NT2/D1 (cell line): ENCODE measurements at regions not wholly inside any gene's neighbourhood (a gene's known extent, or its start where the extent isn't known, plus 50 kb on each side); places are given as distances from the start of the nearest gene placed in this dataset.
"Not testable (repeated sequence)": the region's sequence is repeated elsewhere in the genome, so short reads cannot be mapped to it uniquely, and the experiment has no call there.

ENCODE experiments used
- DNase-seq: peaks from one replicate; pipeline ENCODE4 v3.0.0-alpha.2; 2011; ENCODE audit warnings: low read depth, low spot score
- H3K27me3 ChIP-seq: 2 replicates; pipeline ENCODE4 v1.6.0; 2011; ENCODE audit warnings: mild to moderate bottlenecking; ENCODE audit not compliant: insufficient read length, insufficient read depth
- H3K36me3 ChIP-seq: 2 replicates; pipeline ENCODE4 v1.6.1; 2011; ENCODE audit warnings: mild to moderate bottlenecking, low read length, mixed read lengths; ENCODE audit not compliant: insufficient read depth, insufficient read length
- H3K4me1 ChIP-seq: 2 replicates; pipeline ENCODE4 v1.5.1; 2011; ENCODE audit not compliant: insufficient read depth, insufficient read length
- H3K4me3 ChIP-seq: 2 replicates; pipeline ENCODE4 v1.5.1; 2011; ENCODE audit warnings: low read depth; ENCODE audit not compliant: insufficient read length
- H3K9ac ChIP-seq: 2 replicates; pipeline ENCODE4 v1.6.0; 2011; ENCODE audit warnings: low read depth; ENCODE audit not compliant: insufficient read length
- H3K9me3 ChIP-seq: 2 replicates; pipeline ENCODE4 v1.5.1; 2011; ENCODE audit warnings: mild to moderate bottlenecking, low read length; ENCODE audit not compliant: insufficient read depth
- SUZ12 ChIP-seq: IDR thresholded peaks from 2 replicates; pipeline ENCODE4 v1.6.1; 2011; ENCODE audit not compliant: insufficient read length, insufficient read depth; ENCODE audit errors: extremely low read depth
- YY1 ChIP-seq: IDR thresholded peaks from 2 replicates; pipeline ENCODE4 v1.6.1; 2011; ENCODE audit not compliant: insufficient read length, insufficient read depth
- ZNF274 ChIP-seq: IDR thresholded peaks from 2 replicates; pipeline ENCODE4 v1.6.1; 2011; ENCODE audit warnings: mild to moderate bottlenecking, low read depth, low read length

DNA sequence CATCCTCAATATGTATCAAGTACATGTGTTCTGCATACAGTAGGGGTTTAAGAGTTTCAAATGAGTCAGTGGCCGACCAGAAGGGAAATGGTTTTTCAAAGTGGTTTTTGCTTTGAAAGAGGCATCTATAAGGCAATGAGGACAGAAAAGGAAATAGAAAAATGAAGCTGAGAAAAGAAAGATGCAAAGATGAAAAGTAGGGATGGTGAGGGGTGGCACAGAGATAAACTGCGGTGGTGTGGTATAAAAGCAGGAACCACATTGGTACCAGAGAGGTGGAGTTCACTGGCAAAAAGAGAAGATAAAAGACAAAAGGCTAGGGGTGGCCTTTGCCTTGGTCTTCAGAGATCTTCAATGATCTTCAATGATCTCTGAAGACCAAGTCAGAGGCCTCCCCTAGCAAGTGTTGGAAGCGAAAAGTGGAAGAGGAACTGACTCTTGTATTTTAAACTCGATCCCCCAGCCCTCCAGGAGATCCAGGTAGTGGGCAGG is 144.0 kb upstream of the KRR1 start:
- Histone ChIP-seq H3K36me3 (no peaks in the 10 kb centered on the region), H3K9ac (no peak overlapping the region), H3K27me3 (no peaks in the 10 kb centered on the region), H3K4me1 (no peaks in the 10 kb centered on the region), H3K4me3 (no peak overlapping the region), H3K9me3 (no peaks in the 10 kb centered on the region)
- DNase-seq = no peak
- TF ChIP-seq SUZ12 = no peak
- TF ChIP-seq YY1 = no peak
- TF ChIP-seq ZNF274 = no peak

GRCh38 chr12:75651342-75651695 is 139.9 kb upstream of the KRR1 start:
- no peak overlapping the region for H3K9ac ChIP-seq
- no peaks in the 10 kb centered on the region for H3K9me3 ChIP-seq
- H3K4me3 ChIP-seq = no peak overlapping the region
- no peaks in the 10 kb centered on the region for H3K4me1 ChIP-seq
- H3K27me3 ChIP-seq = no peaks in the 10 kb centered on the region
- DNase-seq = no peak
- no peaks in the 10 kb centered on the region for H3K36me3 ChIP-seq
- TF ChIP-seq YY1 (no peak), SUZ12 (no peak), ZNF274 (no peak)

DNA sequence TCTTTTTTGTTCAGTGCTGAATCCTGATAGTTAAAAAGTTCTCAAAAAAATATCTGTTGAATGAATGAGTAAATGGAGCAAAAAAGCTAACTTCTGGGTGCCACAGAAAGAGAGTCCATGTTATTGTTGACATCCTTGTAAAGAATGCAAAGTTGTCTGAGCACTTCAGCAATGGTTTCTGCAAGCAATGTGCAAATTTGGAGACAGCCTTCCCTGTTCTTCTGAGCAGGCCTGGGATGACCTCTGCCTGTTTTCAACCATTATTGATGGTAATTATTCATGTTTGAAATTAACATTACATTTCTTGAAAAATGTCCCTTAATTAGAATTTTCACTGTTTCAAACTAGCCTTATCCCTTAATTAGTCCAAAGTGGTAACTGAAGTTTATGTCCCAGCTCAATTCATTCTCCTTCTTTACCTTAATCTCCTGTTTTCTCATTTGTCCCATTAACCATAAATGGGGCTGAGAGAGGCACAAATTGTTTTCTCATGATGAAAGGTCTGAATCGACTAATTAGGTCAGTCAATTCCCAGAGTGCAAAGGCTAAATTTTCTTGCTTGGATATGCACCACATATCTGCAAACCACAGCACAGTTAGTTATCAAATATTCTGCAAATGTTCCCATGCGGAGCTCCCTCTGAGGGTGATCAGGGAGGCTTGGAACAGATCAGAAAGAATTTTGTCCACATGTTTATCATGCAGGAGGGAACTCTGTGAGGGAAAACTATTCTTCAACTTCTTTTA is 139.4 kb upstream of the KRR1 start:
- Histone ChIP-seq H3K9me3 (no peaks in the 10 kb centered on the region), H3K27me3 (no peaks in the 10 kb centered on the region), H3K9ac (no peak overlapping the region), H3K4me1 (no peaks in the 10 kb centered on the region), H3K36me3 (no peaks in the 10 kb centered on the region), H3K4me3 (no peak overlapping the region)
- TF ChIP-seq SUZ12 = no peak
- no peak for TF ChIP-seq YY1
- no peak for TF ChIP-seq ZNF274
- DNase-seq = no peak

DNA sequence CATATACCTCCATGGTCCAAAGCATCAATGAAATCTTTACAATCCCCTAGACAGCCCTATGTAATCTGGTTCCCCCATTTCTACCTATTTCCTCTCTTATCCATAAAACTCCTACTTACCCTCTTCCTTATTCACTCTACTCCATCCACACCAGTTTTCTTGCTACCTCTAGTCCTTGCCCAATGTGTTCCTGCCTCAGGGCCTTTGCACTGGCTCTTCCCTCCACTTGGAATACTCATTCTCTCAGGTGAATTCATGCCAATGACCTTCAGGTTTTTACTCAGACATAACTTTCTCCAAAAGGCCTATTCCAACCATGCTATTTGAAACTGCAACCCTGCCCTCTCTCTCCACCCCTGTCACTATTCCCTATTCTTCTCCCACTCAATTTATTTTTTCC is 138.7 kb upstream of the KRR1 start:
- no peak for DNase-seq
- Histone ChIP-seq H3K27me3 (no peaks in the 10 kb centered on the region), H3K4me1 (no peaks in the 10 kb centered on the region), H3K4me3 (no peak overlapping the region), H3K36me3 (no peaks in the 10 kb centered on the region), H3K9ac (no peak overlapping the region), H3K9me3 (no peaks in the 10 kb centered on the region)
- TF ChIP-seq ZNF274 (no peak), SUZ12 (no peak)

GRCh38 chr12:75648856-75649255 is 137.4 kb upstream of the KRR1 start:
- TF ChIP-seq YY1 = no peak
- H3K36me3 ChIP-seq = no peaks in the 10 kb centered on the region

GRCh38 chr12:75646329-75647210 is 135.2 kb upstream of the KRR1 start:
- Histone ChIP-seq H3K27me3 (no peaks in the 10 kb centered on the region), H3K9ac (no peak overlapping the region), H3K4me1 (no peaks in the 10 kb centered on the region), H3K36me3 (no peaks in the 10 kb centered on the region), H3K9me3 (no peaks in the 10 kb centered on the region), H3K4me3 (no peak overlapping the region)
- DNase-seq = no peak
- TF ChIP-seq YY1 (no peak), ZNF274 (no peak), SUZ12 (no peak)

More at GRCh38 chr12:75648856-75649255, 137.4 kb upstream of the KRR1 start:
- no peak for DNase-seq
- no peaks in the 10 kb centered on the region for H3K27me3 ChIP-seq
- H3K9ac ChIP-seq = no peak overlapping the region
- H3K4me1 ChIP-seq = no peaks in the 10 kb centered on the region
- no peaks in the 10 kb centered on the region for H3K9me3 ChIP-seq
- H3K4me3 ChIP-seq = no peak overlapping the region

- Histone ChIP-seq H3K4me3 (no peak overlapping the region), H3K9ac (no peak overlapping the region), H3K36me3 (no peaks in the 10 kb centered on the region), H3K27me3 (no peaks in the 10 kb centered on the region), H3K9me3 (no peaks in the 10 kb centered on the region), H3K4me1 (no peaks in the 10 kb centered on the region)
- DNase-seq = no peak
- TF ChIP-seq SUZ12 = no peak
- no peak for TF ChIP-seq YY1
- TF ChIP-seq ZNF274 = no peak
Observed at GRCh38 chr12:75644472-75645072, 133.2 kb upstream of the KRR1 start.

DNA sequence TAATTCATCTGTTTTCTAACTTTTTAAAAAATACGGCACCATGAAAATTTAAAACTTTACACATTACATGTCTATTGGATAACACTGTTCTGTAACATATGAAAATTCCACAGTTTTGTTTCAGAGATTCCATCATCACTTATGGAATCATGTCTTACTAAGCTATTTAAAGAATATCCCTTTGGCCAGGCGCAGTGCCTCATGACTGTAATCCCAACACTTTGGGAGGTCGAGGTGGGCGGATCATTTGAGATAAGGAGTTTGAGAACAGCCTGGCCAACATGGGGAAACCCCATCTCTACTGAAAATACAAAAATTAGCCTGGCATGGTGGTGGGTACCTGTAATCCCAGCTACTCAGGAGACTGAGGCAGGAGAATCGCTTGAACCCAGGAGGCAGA is 131.7 kb upstream of the KRR1 start:
- H3K27me3 ChIP-seq, H3K4me1 ChIP-seq, H3K9me3 ChIP-seq, H3K4me3 ChIP-seq, H3K9ac ChIP-seq, DNase-seq, H3K36me3 ChIP-seq: not testable (repeated sequence)
